ENCODE measurements at regions not wholly inside any gene's neighbourhood (a gene's known extent, or its start where the extent isn't known, plus 50 kb on each side); places are given as distances from the start of the nearest gene placed in this dataset.

DNA sequence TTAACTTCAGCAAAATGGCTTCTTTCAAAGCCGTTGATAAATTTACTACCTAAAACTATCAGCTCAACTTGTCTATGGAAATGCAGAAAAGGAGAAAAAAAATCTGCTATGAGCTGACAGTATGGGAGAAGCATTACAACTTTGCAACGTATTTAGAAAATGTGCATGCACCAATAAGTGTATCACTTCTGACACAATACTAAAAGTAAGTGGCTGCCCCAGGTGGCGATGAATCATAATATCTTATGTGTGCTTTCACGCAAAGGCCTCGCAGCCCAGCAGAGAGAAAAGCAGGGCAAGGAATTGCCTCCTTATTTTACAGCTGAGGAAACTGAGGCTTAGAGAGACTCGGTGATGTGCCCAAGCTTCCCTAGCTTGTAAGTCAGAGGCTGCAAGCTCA lies 101.8 kb downstream of the SALL1 start:
- Histone ChIP-seq H3K36me3 (ENCODE audit: control insufficient read depth, insufficient read depth, low read length) (no peaks in the 10 kb centered on the region), H3K4me3 (ENCODE audit: low read length) (no peak overlapping the region), H3K9me3 (ENCODE audit: control insufficient read depth, low read length) (no peaks in the 10 kb centered on the region), H3K4me1 (ENCODE audit: control insufficient read depth, insufficient read depth, low read length) (no peaks in the 10 kb centered on the region), H3K9ac (ENCODE audit: extremely low read depth, low read length, poor library complexity, severe bottlenecking) (no peak overlapping the region), H3K27me3 (ENCODE audit: control insufficient read depth, insufficient read depth, low read length, poor library complexity, severe bottlenecking) (no peaks in the 10 kb centered on the region), H3K27ac (ENCODE audit: low read depth, low read length) (no peak overlapping the region)
- no peak overlapping the region for H3K27ac Mint-ChIP-seq
- H3K4me1 Mint-ChIP-seq = peaks cover 17% of the 10 kb centered on the region
- no peak for DNase-seq
- H3K9me3 Mint-ChIP-seq = no peaks in the 10 kb centered on the region
- H3K27me3 Mint-ChIP-seq (ENCODE audit: insufficient read depth) = no peaks in the 10 kb centered on the region
- 90 to 91% methylated on average over 4 to 6 of the region's 6 CpGs for WGBS, 2 experiments (ENCODE audit: insufficient coverage in 1 of 2, insufficient read length in 1 of 2)
- no peak overlapping the region for H3K4me3 Mint-ChIP-seq
- no peaks in the 10 kb centered on the region for H3K36me3 Mint-ChIP-seq (ENCODE audit: low read depth)
- TF ChIP-seq, protein P1, sequence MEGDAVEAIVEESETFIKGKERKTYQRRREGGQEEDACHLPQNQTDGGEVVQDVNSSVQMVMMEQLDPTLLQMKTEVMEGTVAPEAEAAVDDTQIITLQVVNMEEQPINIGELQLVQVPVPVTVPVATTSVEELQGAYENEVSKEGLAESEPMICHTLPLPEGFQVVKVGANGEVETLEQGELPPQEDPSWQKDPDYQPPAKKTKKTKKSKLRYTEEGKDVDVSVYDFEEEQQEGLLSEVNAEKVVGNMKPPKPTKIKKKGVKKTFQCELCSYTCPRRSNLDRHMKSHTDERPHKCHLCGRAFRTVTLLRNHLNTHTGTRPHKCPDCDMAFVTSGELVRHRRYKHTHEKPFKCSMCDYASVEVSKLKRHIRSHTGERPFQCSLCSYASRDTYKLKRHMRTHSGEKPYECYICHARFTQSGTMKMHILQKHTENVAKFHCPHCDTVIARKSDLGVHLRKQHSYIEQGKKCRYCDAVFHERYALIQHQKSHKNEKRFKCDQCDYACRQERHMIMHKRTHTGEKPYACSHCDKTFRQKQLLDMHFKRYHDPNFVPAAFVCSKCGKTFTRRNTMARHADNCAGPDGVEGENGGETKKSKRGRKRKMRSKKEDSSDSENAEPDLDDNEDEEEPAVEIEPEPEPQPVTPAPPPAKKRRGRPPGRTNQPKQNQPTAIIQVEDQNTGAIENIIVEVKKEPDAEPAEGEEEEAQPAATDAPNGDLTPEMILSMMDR (conservative IDR thresholded peaks at IDR 0.05) = no peak

GRCh38 chr16:51048544-51048943 lies 102.5 kb downstream of the SALL1 start:
- H3K4me3 Mint-ChIP-seq = no peak overlapping the region
- Histone ChIP-seq H3K27ac (ENCODE audit: low read depth, low read length) (no peak overlapping the region), H3K4me1 (ENCODE audit: control insufficient read depth, insufficient read depth, low read length) (no peaks in the 10 kb centered on the region), H3K4me3 (ENCODE audit: low read length) (no peak overlapping the region), H3K27me3 (ENCODE audit: control insufficient read depth, insufficient read depth, low read length, poor library complexity, severe bottlenecking) (no peaks in the 10 kb centered on the region), H3K9me3 (ENCODE audit: control insufficient read depth, low read length) (no peaks in the 10 kb centered on the region), H3K9ac (ENCODE audit: extremely low read depth, low read length, poor library complexity, severe bottlenecking) (no peak overlapping the region), H3K36me3 (ENCODE audit: control insufficient read depth, insufficient read depth, low read length) (no peaks in the 10 kb centered on the region)
- WGBS, 2 experiments (ENCODE audit: insufficient coverage in 1 of 2, insufficient read length in 1 of 2) = 83 to 100% methylated on average over 1 to 3 of the region's 3 CpGs
- peaks cover 17% of the 10 kb centered on the region for H3K4me1 Mint-ChIP-seq
- H3K27ac Mint-ChIP-seq = no peak overlapping the region
- no peaks in the 10 kb centered on the region for H3K36me3 Mint-ChIP-seq (ENCODE audit: low read depth)
- no peaks in the 10 kb centered on the region for H3K27me3 Mint-ChIP-seq (ENCODE audit: insufficient read depth)
- peak; percentile 58 for DNase-seq
- TF ChIP-seq, protein P1 (conservative IDR thresholded peaks at IDR 0.05) = no peak
- no peaks in the 10 kb centered on the region for H3K9me3 Mint-ChIP-seq

DNA sequence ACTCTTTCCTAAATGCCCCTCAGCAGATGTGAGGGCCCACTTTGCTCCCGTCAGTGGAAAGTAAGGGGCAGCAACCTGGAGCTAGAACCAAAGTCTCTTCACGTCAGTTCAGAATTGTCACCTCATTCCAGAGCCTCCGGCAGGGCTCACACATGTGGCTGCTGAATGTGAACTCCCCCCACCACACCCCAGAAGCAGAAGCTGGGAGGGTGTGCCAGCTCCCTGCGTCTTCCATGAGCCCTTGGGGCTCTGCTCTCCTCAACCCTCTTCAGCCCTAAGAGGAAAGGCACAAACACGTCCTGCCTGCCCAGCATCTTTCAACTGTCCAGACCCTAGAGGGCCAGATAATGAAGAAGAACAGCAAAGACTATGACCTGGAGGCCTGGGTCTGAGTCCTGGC lies 105.3 kb downstream of the SALL1 start:
- 90 to 95% methylated on average over 5 of the region's 5 CpGs for WGBS, 2 experiments (ENCODE audit: insufficient coverage in 1 of 2, insufficient read length in 1 of 2)
- Histone ChIP-seq H3K36me3 (ENCODE audit: control insufficient read depth, insufficient read depth, low read length) (no peaks in the 10 kb centered on the region), H3K27ac (ENCODE audit: low read depth, low read length) (no peak overlapping the region), H3K4me1 (ENCODE audit: control insufficient read depth, insufficient read depth, low read length) (no peaks in the 10 kb centered on the region), H3K9me3 (ENCODE audit: control insufficient read depth, low read length) (no peaks in the 10 kb centered on the region), H3K9ac (ENCODE audit: extremely low read depth, low read length, poor library complexity, severe bottlenecking) (no peak overlapping the region), H3K27me3 (ENCODE audit: control insufficient read depth, insufficient read depth, low read length, poor library complexity, severe bottlenecking) (no peaks in the 10 kb centered on the region), H3K4me3 (ENCODE audit: low read length) (no peak overlapping the region)
- no peaks in the 10 kb centered on the region for H3K9me3 Mint-ChIP-seq
- H3K27ac Mint-ChIP-seq = no peak overlapping the region
- H3K4me3 Mint-ChIP-seq = no peak overlapping the region
- peaks cover 17% of the 10 kb centered on the region for H3K4me1 Mint-ChIP-seq
- no peaks in the 10 kb centered on the region for H3K36me3 Mint-ChIP-seq (ENCODE audit: low read depth)
- TF ChIP-seq, protein P1 (conservative IDR thresholded peaks at IDR 0.05) = no peak
- no peaks in the 10 kb centered on the region for H3K27me3 Mint-ChIP-seq (ENCODE audit: insufficient read depth)
- no peak for DNase-seq
